HepG2 (cell line): ENCODE measurements at regions not wholly inside any gene's neighbourhood (a gene's known extent, or its start where the extent isn't known, plus 50 kb on each side); places are given as distances from the start of the nearest gene placed in this dataset.

Experiments
- ARID2 ChIP-seq: sonication (generic); formaldehyde crosslinking; IDR thresholded peaks from 2 replicates; pipeline ENCODE4 v1.8.1; 2022; ENCODE audit warnings: mild to moderate bottlenecking, missing genetic modification reagents, borderline replicate concordance
- HDAC2 ChIP-seq: sonication (generic); formaldehyde crosslinking; IDR thresholded peaks from 2 replicates; pipeline ENCODE4 v1.4.0; 2020; ENCODE audit warnings: missing genetic modification reagents
- TAF1 ChIP-seq: sonication (generic); formaldehyde crosslinking; IDR thresholded peaks from 2 replicates; pipeline ENCODE4 v1.4.0; 2020; ENCODE audit warnings: missing genetic modification reagents
- TF ChIP-seq, protein P1 (sequence below): sonication (generic); formaldehyde crosslinking; IDR thresholded peaks from 2 replicates; pipeline ENCODE4 v1.5.1; 2020; ENCODE audit warnings: missing genetic modification reagents, mild to moderate bottlenecking, borderline replicate concordance
- TF ChIP-seq, protein P2 (sequence below): sonication (generic); formaldehyde crosslinking; IDR thresholded peaks from 2 replicates; pipeline ENCODE4 v1.5.0; 2020; ENCODE audit warnings: mild to moderate bottlenecking, missing genetic modification reagents, moderate library complexity

DNA sequence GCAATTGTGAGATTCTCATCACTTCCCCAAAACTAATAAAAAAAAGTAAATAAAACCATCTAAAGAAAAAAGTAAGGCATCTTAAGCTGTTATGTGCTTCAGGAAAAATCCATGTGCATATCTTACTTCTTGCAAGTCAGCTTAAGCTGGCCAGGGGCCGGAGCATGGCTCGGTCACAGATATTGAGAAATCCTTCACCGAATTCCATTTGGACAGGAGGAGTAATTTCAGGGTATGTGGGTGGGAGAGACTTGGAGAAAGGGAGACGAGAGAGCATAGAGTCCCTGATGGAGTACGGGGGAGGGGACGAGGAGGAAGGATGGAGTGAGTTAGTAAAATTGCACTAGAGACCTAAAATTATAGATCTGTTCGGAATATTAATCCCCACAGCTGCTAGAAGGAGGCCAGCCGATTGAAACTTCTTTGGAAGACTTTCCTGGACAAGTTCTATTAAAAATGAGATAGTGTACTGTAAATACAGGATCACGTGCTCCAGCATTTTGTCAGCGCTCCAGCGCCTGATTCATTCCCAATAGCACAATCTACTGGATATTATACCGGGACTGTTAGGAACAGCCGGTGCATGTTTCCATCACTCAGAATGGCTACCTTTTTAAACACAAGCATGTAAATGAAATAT lies 438.5 kb downstream of the ZNF516 start:
- no peak for TF ChIP-seq ARID2 (CRISPR knock-in tag)
- TF ChIP-seq, protein P1, sequence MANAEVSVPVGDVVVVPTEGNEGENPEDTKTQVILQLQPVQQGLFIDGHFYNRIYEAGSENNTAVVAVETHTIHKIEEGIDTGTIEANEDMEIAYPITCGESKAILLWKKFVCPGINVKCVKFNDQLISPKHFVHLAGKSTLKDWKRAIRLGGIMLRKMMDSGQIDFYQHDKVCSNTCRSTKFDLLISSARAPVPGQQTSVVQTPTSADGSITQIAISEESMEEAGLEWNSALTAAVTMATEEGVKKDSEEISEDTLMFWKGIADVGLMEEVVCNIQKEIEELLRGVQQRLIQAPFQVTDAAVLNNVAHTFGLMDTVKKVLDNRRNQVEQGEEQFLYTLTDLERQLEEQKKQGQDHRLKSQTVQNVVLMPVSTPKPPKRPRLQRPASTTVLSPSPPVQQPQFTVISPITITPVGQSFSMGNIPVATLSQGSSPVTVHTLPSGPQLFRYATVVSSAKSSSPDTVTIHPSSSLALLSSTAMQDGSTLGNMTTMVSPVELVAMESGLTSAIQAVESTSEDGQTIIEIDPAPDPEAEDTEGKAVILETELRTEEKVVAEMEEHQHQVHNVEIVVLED (CRISPR knock-in tag) = no peak
- TF ChIP-seq, protein P2, sequence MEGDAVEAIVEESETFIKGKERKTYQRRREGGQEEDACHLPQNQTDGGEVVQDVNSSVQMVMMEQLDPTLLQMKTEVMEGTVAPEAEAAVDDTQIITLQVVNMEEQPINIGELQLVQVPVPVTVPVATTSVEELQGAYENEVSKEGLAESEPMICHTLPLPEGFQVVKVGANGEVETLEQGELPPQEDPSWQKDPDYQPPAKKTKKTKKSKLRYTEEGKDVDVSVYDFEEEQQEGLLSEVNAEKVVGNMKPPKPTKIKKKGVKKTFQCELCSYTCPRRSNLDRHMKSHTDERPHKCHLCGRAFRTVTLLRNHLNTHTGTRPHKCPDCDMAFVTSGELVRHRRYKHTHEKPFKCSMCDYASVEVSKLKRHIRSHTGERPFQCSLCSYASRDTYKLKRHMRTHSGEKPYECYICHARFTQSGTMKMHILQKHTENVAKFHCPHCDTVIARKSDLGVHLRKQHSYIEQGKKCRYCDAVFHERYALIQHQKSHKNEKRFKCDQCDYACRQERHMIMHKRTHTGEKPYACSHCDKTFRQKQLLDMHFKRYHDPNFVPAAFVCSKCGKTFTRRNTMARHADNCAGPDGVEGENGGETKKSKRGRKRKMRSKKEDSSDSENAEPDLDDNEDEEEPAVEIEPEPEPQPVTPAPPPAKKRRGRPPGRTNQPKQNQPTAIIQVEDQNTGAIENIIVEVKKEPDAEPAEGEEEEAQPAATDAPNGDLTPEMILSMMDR = no peak
- no peak for TF ChIP-seq HDAC2 (CRISPR knock-in tag)
- TF ChIP-seq TAF1 = no peak
